ENCODE measurements at regions not wholly inside any gene's neighbourhood (a gene's known extent, or its start where the extent isn't known, plus 50 kb on each side); places are given as distances from the start of the nearest gene placed in this dataset.
"Not testable (repeated sequence)": the region's sequence is repeated elsewhere in the genome, so short reads cannot be mapped to it uniquely, and the experiment has no call there.

DNA sequence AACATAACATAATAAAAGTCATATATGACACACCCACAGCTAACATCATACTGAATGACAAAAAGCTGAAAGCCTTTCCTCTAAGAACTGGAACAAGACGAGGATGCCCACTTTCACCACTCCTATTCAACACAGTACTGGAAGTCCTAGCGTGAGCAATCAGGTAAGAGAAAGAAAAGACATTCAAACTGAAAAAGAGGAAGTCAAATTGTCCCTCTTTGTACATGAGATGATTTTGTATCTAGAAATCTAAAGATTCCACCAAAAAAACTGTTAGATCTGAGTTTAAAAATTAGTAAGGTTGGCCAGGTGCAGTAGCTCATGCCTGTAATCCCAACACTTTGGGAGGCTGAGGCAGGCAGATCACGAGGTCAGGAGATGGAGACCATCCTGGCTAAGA is 70.1 kb upstream of the PROKR2 start:
- not testable (repeated sequence) for H3K23ac ChIP-seq (ENCODE audit: low read depth, low read length, poor library complexity); DNase-seq (ENCODE audit: low spot score); H2BK120ac ChIP-seq (ENCODE audit: low read depth, low read length); H2AFZ ChIP-seq (ENCODE audit: low read length); H4K8ac ChIP-seq (ENCODE audit: low read depth, low read length); H3K27ac ChIP-seq (replicated peaks; ENCODE audit: low read length); H3K4me2 ChIP-seq (ENCODE audit: insufficient read depth, low read length, poor library complexity, severe bottlenecking); H4K91ac ChIP-seq (ENCODE audit: low read depth, low read length, poor library complexity); H3K18ac ChIP-seq (ENCODE audit: low read length); H2BK15ac ChIP-seq (ENCODE audit: low read length); H3K4me3 ChIP-seq (ENCODE audit: low read length in 2 of 2); H3K27me3 ChIP-seq (ENCODE audit: control insufficient read depth in 3 of 3, insufficient read depth in 3 of 3, low read depth in 1 of 3, low read length in 3 of 3); H3K79me1 ChIP-seq (ENCODE audit: low read depth, low read length); H3K14ac ChIP-seq (ENCODE audit: low read length); H2BK5ac ChIP-seq (ENCODE audit: low read length); H2AK5ac ChIP-seq (ENCODE audit: low read depth, low read length); H2BK12ac ChIP-seq (ENCODE audit: low read length); H3K9me3 ChIP-seq (replicated peaks in 1 of 2; ENCODE audit: control insufficient read depth in 2 of 2, insufficient read depth in 1 of 2, low read depth in 1 of 2, low read length in 2 of 2); H3K36me3 ChIP-seq (replicated peaks in 1 of 2; ENCODE audit: control insufficient read depth in 2 of 2, insufficient read depth in 2 of 2, low read length in 2 of 2); H3K4me1 ChIP-seq (ENCODE audit: control insufficient read depth in 2 of 2, insufficient read depth in 1 of 2, low read depth in 1 of 2, low read length in 2 of 2); H3K9ac ChIP-seq (ENCODE audit: low read depth, low read length, poor library complexity); H3K4ac ChIP-seq (ENCODE audit: low read length)
- no CpG with 5 or more reads among the region's 3 CpGs for WGBS, 2 donors (ENCODE audit: extremely low coverage in 2 of 2, insufficient read length in 2 of 2, insufficient replicate concordance in 1 of 2)

DNA sequence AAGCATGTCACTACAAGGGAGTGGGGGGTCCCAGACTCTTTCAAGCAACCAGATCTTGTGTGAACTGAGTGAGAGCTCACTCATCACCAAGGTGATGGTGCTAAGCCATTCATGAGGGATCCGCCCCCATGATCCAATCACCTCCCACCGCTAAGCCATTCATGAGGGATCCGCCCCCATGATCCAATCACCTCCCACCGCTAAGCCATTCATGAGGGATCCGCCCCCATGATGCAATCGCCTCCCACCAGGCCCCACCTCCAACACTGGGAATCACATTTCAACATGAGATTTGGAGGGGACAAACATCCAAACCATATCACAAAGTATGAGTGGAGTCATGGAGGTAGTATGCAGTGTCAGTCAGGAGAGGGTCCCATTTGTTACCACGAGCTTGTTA is 64.8 kb upstream of the PROKR2 start:
- WGBS, 2 donors (ENCODE audit: extremely low coverage in 2 of 2, insufficient read length in 2 of 2, insufficient replicate concordance in 1 of 2), result no CpG with 5 or more reads among the region's 7 CpGs
- not testable (repeated sequence) for H3K4me2 ChIP-seq (ENCODE audit: insufficient read depth, low read length, poor library complexity, severe bottlenecking); H2BK15ac ChIP-seq (ENCODE audit: low read length)

DNA sequence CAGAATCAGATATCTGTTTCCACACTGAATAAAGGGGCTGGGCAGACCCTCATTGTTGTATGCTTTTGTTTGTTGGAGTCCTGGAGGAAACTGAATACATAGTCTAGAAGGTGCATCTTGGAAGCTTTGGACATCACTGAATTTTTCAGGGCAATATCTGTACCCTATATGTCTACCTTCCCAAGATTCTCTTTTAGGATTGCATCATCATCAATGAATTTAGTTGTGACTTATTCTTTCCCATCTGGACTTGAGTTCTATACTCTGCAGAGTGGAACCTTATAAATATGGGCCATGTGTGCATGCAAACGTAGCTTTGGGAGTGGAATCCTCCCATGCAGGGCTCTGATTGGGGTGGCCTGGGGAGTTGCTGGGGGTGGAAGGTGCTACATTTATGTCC is 60.7 kb upstream of the PROKR2 start:
- Histone ChIP-seq H3K27ac (replicated peaks; ENCODE audit: low read length) (no peak overlapping the region), H3K23ac (ENCODE audit: low read depth, low read length, poor library complexity) (no peak overlapping the region), H2BK12ac (ENCODE audit: low read length) (no peak overlapping the region), H2BK5ac (ENCODE audit: low read length) (no peak overlapping the region), H3K9me3 (replicated peaks in 1 of 2; ENCODE audit: control insufficient read depth in 2 of 2, insufficient read depth in 1 of 2, low read depth in 1 of 2, low read length in 2 of 2) (no peaks in the 10 kb centered on the region), H2BK15ac (ENCODE audit: low read length) (no peak overlapping the region), H4K91ac (ENCODE audit: low read depth, low read length, poor library complexity) (no peak overlapping the region), H2AK5ac (ENCODE audit: low read depth, low read length) (no peak overlapping the region), H3K79me1 (ENCODE audit: low read depth, low read length) (no peaks in the 10 kb centered on the region), H3K36me3 (replicated peaks in 1 of 2; ENCODE audit: control insufficient read depth in 2 of 2, insufficient read depth in 2 of 2, low read length in 2 of 2) (no peaks in the 10 kb centered on the region), H4K8ac (ENCODE audit: low read depth, low read length) (no peak overlapping the region), H3K4me2 (ENCODE audit: insufficient read depth, low read length, poor library complexity, severe bottlenecking) (no peak overlapping the region), H3K4ac (ENCODE audit: low read length) (no peak overlapping the region), H3K14ac (ENCODE audit: low read length) (no peak overlapping the region), H3K4me3 (ENCODE audit: low read length in 2 of 2) (no peak overlapping the region), H3K18ac (ENCODE audit: low read length) (no peak overlapping the region), H3K9ac (ENCODE audit: low read depth, low read length, poor library complexity) (no peak overlapping the region), H3K4me1 (ENCODE audit: control insufficient read depth in 2 of 2, insufficient read depth in 1 of 2, low read depth in 1 of 2, low read length in 2 of 2) (no peaks in the 10 kb centered on the region), H2BK120ac (ENCODE audit: low read depth, low read length) (no peak overlapping the region), H2AFZ (ENCODE audit: low read length) (no peak overlapping the region), H3K27me3 (ENCODE audit: control insufficient read depth in 3 of 3, insufficient read depth in 3 of 3, low read depth in 1 of 3, low read length in 3 of 3) (peaks cover 0 to 1% (median 0%) of the 10 kb centered on the region in 3 experiments)
- no peak for DNase-seq (ENCODE audit: low spot score)
- no CpG with 5 or more reads among the region's 1 CpG for WGBS, 2 donors (ENCODE audit: extremely low coverage in 2 of 2, insufficient read length in 2 of 2, insufficient replicate concordance in 1 of 2)

More for the DNA sequence above, 64.8 kb upstream of the PROKR2 start:
- DNase-seq (ENCODE audit: low spot score); H3K36me3 ChIP-seq (replicated peaks in 1 of 2; ENCODE audit: control insufficient read depth in 2 of 2, insufficient read depth in 2 of 2, low read length in 2 of 2); H3K9me3 ChIP-seq (replicated peaks in 1 of 2; ENCODE audit: control insufficient read depth in 2 of 2, insufficient read depth in 1 of 2, low read depth in 1 of 2, low read length in 2 of 2); H4K91ac ChIP-seq (ENCODE audit: low read depth, low read length, poor library complexity); H2AFZ ChIP-seq (ENCODE audit: low read length); H3K4ac ChIP-seq (ENCODE audit: low read length); H3K27ac ChIP-seq (replicated peaks; ENCODE audit: low read length); H3K4me3 ChIP-seq (ENCODE audit: low read length in 2 of 2); H2BK120ac ChIP-seq (ENCODE audit: low read depth, low read length); H3K27me3 ChIP-seq (ENCODE audit: control insufficient read depth in 3 of 3, insufficient read depth in 3 of 3, low read depth in 1 of 3, low read length in 3 of 3); H3K14ac ChIP-seq (ENCODE audit: low read length); H3K9ac ChIP-seq (ENCODE audit: low read depth, low read length, poor library complexity); H3K4me1 ChIP-seq (ENCODE audit: control insufficient read depth in 2 of 2, insufficient read depth in 1 of 2, low read depth in 1 of 2, low read length in 2 of 2); H2BK12ac ChIP-seq (ENCODE audit: low read length); H4K8ac ChIP-seq (ENCODE audit: low read depth, low read length); H3K18ac ChIP-seq (ENCODE audit: low read length); H3K23ac ChIP-seq (ENCODE audit: low read depth, low read length, poor library complexity); H2AK5ac ChIP-seq (ENCODE audit: low read depth, low read length); H2BK5ac ChIP-seq (ENCODE audit: low read length); H3K79me1 ChIP-seq (ENCODE audit: low read depth, low read length): not testable (repeated sequence)

DNA sequence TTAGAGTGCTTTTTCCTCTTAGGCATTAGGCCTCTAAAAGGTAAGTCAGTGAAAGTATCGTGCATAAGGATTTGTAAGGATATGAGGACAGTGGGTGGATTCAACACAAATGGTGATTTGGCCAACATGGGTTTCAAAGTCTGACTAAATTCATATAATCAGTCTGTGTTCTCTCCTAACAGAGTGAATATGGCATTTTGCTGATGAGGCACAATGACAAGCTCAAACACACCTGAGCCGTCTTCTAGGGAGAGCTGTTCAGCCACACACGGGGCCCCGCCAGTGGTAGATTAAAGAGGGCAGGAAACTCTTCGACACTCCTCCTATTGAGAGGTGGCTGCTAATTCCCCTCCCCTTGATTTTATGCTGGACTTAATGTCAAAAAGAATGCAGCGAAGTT is 59.5 kb upstream of the PROKR2 start:
- Histone ChIP-seq H3K9ac (ENCODE audit: low read depth, low read length, poor library complexity) (no peak overlapping the region), H3K9me3 (replicated peaks in 1 of 2; ENCODE audit: control insufficient read depth in 2 of 2, insufficient read depth in 1 of 2, low read depth in 1 of 2, low read length in 2 of 2) (no peaks in the 10 kb centered on the region), H3K4me2 (ENCODE audit: insufficient read depth, low read length, poor library complexity, severe bottlenecking) (no peak overlapping the region), H3K4me1 (ENCODE audit: control insufficient read depth in 2 of 2, insufficient read depth in 1 of 2, low read depth in 1 of 2, low read length in 2 of 2) (no peaks in the 10 kb centered on the region), H3K23ac (ENCODE audit: low read depth, low read length, poor library complexity) (no peak overlapping the region), H2BK12ac (ENCODE audit: low read length) (no peak overlapping the region), H4K8ac (ENCODE audit: low read depth, low read length) (no peak overlapping the region), H3K79me1 (ENCODE audit: low read depth, low read length) (no peaks in the 10 kb centered on the region), H2AFZ (ENCODE audit: low read length) (no peak overlapping the region), H4K91ac (ENCODE audit: low read depth, low read length, poor library complexity) (no peak overlapping the region), H3K4me3 (ENCODE audit: low read length in 2 of 2) (no peak overlapping the region), H2BK5ac (ENCODE audit: low read length) (no peak overlapping the region), H3K36me3 (replicated peaks in 1 of 2; ENCODE audit: control insufficient read depth in 2 of 2, insufficient read depth in 2 of 2, low read length in 2 of 2) (no peaks in the 10 kb centered on the region), H3K27me3 (ENCODE audit: control insufficient read depth in 3 of 3, insufficient read depth in 3 of 3, low read depth in 1 of 3, low read length in 3 of 3) (peaks cover 0 to 6% (median 0%) of the 10 kb centered on the region in 3 experiments), H2BK120ac (ENCODE audit: low read depth, low read length) (no peak overlapping the region), H3K18ac (ENCODE audit: low read length) (no peak overlapping the region), H2AK5ac (ENCODE audit: low read depth, low read length) (no peak overlapping the region), H2BK15ac (ENCODE audit: low read length) (no peak overlapping the region), H3K27ac (replicated peaks; ENCODE audit: low read length) (no peak overlapping the region), H3K4ac (ENCODE audit: low read length) (no peak overlapping the region), H3K14ac (ENCODE audit: low read length) (no peak overlapping the region)
- no CpG with 5 or more reads among the region's 6 CpGs for WGBS, 2 donors (ENCODE audit: extremely low coverage in 2 of 2, insufficient read length in 2 of 2, insufficient replicate concordance in 1 of 2)
- DNase-seq (ENCODE audit: low spot score), result no peak
